GM23338 (cell line): ENCODE measurements at regions not wholly inside any gene's neighbourhood (a gene's known extent, or its start where the extent isn't known, plus 50 kb on each side); places are given as distances from the start of the nearest gene placed in this dataset.

ENCODE experiments used
- CTCF ChIP-seq, 2 experiments: fragments of 200-600 bp in 1 of 2; sonication (generic) in 1 of 2; conservative IDR thresholded peaks; 2 replicates each; pipeline versions ENCODE4 v1.5.1 to v1.6.1; 2016 to 2017; ENCODE audit warnings: antibody characterized with exemption in 2 of 2, low read depth in 2 of 2, mild to moderate bottlenecking in 2 of 2, moderate library complexity in 1 of 2
- EZH2 ChIP-seq: fragments of 200-600 bp; sonication (generic); IDR thresholded peaks from one replicate; pipeline ENCODE4 v1.8.0; 2017; ENCODE audit warnings: antibody characterized with exemption, mild to moderate bottlenecking, low read depth; ENCODE audit not compliant: unreplicated experiment

DNA sequence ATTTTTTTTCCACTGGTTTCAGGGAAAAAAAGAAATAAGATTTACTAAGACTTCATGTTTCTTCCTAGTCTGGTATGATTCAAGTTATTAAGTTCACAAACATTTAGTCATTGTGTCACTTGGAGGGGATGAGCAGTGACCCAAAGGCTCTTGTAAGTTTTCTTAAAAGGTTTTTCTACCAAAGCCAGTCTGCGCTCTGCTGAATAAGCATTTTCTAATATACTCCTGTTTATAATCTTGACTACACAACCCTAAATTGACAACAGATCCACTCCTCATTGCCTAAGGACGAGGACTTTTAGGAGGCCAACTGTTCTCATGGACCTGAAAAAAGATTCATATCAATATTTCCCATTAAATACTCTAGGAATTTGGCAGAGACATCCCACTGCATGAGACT, 161.1 kb upstream of the TLL1 start:
- no peak for TF ChIP-seq CTCF (conservative IDR thresholded peaks at IDR 0.05; ENCODE audit: low read depth in 2 of 2)
- no peak for TF ChIP-seq EZH2
